DMS79 treated with DMSO at 0.1 percent for 48 hours (cell line): ENCODE measurements at regions not wholly inside any gene's neighbourhood (a gene's known extent, or its start where the extent isn't known, plus 50 kb on each side); places are given as distances from the start of the nearest gene placed in this dataset.

Experiments used
- DNase-seq: peaks from one replicate; lab custom pipeline; 2025; lab: John Stamatoyannopoulos, UW

DNA sequence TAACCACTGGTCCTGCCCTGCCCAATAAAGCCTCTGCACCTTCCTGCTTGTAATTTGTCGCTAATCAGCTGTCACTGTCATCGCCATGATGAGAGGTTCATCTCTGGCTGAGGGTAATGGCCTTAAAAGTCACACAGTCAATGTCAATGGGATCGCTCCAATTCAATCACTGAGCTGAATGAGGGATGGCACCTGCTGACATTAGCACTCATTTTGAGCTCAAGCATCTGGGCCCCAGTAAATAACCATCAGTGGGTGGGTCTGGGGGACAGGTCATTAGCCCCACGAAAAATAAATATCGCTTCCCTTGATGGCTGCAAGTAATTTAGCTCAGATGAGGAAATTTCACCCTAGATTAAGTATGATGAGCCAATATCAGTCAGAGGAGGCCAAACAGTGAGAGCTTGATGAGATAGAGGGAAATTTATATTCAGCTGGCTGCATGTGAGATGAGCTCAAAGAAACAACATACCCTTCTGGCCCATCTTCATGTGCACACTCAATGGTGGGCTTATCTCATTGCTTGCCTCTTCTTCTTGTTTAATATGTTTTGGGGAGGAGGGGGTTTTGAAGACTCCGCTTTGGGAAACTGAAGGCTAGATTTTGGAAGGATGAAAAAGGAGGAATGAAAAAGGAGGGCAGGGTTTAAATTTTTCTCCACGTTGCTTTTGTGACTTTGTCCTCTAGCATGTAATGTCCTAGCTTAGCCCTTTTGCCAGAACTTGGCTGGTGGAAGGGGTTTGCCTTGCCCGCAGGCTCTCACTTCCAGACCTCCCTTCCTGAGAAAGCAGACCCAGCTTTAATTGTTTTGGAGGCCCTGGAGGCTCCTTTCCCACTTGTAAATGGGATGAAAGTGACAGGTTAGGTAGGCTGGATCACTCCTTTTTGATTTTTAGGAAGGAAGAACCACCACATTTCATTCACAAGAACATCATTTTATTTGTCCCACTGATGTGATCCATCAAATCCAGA is 84.8 kb upstream of the PAQR3 start:
- DNase-seq = no peak

DNA sequence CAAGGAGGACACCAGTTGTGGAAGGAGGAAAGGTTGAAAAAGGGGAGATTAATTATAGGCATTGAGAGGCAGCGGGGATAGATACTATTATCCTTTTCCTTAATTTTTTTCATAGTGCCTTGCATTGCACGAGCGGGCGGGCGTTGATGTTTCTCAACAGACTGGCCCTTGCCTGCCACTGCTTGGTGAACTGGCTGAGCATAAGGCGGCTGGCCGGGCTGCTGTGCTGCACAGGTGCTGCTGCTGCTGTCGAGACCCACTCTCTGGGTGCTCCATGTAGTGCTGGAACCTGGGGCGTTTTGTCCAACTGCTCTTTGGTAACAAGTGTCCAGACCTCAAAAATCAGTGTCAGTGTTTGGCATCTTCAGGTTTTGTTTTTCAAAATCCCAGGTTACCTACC is 83.3 kb upstream of the PAQR3 start:
- DNase-seq = no peak

DNA sequence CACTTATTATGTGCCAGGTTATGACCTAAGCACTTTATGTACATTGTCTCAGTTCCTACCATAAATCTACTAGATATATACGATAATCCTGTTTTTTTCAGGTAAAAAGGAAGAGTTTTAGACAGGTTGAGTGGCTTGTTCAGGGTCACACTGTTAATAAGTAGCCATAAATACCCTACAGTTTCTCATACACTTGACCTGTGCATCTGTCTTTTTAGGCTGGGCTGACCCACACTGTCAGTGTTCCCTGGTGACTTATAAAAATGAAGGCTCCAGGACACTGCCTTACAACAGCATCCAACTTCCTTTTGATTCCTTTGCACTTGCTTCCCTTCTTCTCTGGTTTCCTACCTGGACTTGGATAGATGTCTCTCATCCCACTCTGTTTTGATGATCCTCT is 78.2 kb upstream of the PAQR3 start:
- no peak for DNase-seq

DNA sequence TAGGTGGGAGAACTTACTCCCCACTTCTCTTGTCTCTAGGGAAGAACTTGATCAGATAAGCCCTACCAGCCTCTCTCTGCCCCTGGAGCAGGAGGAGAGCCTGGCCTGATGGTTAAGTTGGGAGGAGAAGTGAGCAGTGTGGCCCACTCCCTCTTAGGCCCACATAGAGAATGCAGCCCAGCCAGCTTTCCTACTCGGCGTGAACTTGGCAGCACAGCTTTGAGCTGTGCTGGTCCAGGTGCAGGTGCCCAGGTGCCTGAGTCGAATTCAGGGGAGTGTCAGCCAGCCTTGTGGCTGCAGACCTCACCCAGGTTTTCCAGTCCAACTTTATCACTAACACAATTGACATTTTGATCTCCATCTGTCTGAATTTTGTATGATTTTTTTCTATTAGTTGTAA is 77.6 kb upstream of the PAQR3 start:
- no peak for DNase-seq

DNA sequence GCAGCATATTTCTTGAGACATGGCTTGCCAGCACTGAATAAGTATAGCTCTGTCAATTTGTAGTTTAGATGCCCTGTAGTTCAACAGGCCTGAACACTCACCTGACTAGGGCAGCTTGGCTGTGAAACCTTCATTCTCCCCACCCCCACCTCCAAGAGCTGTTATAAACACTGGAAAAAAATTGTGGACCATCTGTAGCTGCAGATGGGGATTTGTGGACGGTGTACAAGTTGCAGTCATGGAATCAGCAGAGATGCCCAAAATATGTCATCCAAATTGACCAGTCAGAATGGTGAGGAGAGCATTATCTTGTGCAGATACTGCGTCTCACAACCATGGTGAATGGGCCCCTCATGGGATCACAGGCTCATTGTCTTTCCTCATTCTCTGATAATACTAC is 76.2 kb upstream of the PAQR3 start:
- DNase-seq = no peak

DNA sequence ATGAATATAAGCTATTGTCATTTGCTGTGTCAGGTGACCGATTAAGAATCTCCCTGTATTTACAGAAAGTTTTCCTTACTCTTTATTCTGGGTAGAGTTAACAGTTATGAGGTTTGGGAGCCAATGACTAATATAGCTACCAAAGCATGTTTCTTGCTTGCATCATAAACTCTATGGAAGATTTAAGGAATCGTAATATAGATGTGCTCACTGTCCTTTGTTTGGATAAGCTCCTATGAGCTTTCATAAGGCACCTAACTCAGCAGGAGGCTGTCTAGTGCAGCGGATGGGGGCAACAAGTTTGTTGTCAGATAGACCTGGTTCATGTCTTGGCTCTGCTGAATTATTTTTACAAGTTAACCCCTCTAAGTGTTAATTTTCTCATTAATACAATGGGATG is 75.0 kb upstream of the PAQR3 start:
- DNase-seq = no peak

DNA sequence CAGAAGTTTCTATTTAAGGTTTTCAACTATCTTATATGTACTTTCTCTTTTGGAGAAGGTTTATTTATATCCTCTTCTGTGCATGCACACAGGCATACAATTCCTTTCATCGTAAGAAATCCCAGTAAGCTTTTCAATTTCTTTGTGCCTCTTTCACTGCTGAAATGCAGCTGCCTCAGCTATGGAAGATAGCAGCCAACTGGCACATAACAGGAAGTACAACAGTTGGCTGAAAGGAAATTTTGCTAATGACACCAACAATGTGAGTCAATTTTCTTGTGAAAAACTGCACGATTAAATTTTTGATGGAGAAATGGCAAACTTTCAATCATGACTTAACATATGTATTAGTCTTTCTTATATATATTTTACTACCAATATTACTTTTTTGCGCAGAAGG is 74.5 kb upstream of the PAQR3 start:
- DNase-seq = no peak

DNA sequence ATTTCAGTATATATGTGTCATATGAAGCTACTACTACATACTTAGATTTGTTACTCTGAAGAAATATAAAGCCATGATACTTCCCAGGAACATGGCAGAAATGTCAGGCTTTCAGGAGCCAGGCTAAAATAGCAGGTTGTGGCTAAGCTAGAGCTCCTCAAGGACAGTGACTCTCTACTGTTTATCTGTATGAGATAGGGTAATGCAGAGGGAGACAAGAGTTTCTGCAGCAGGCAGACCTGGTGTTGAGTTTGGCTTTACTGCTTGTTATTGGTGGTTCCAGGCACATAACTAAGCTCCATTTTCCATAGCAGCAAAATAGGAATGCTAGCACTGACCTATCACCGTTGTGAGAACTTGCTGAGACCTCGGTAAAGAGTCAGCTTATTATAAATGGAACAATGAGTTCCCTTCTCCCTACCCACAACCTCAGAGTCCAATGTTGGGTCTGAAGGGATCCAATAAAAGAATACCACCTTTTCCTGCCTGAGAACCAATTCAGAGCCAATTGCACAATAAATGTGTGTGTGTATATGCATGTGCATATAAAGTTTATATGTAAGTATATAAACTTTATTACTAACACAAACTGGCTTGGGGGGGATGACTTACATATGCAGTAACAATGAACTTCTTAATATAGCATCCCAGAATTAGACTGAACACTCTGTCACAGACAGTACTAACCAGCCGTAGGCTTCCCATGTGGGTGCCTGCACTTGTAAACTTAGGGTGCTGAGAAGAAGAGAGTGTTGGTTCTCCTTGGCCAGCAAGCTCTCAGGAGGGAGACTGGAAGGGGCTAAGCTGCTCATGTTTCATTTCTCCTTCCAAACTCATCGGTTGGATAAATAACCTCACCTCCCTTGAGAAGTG is 51.9 kb upstream of the PAQR3 start:
- DNase-seq = no peak

DNA sequence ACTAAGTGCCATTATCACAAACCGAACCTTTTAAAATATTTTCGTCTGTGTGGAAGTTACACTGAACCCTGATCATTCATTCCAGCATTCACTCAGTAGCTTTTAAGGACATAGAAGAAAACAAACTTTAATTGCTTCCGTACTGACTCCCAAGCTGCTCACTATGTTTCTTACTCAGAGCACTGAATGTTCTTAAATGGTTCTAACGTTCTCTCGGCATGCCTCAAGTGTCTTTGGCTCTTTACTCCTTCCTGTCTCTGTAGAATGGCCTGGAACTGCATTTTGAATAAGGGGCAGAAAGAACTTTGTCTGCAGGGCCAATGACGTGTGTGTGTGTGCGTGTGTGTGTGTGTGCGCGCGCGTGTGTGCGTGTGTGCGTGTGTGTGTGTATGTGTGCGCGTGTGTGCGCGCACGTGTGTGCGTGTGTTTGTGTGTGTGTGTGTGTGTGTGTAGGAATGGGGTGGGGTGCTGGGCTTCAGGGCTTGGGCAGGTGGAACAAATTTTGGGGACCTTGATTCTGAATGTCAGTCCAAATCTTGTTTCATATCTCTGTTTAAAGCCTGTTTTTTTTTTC is 50.5 kb upstream of the PAQR3 start:
- DNase-seq = no peak
